IPS-18c (cell line): ENCODE measurements at regions not wholly inside any gene's neighbourhood (a gene's known extent, or its start where the extent isn't known, plus 50 kb on each side); places are given as distances from the start of the nearest gene placed in this dataset.

Source experiments
- H3K4me3 ChIP-seq: 2 replicates; pipeline ENCODE4 v1.7.0; 2013; ENCODE audit warnings: low read depth, mild to moderate bottlenecking, low read length, moderate library complexity; ENCODE audit not compliant: insufficient read depth
- H3K9me3 ChIP-seq: one replicate; pipeline ENCODE4 v1.6.1; 2013; ENCODE audit warnings: mild to moderate bottlenecking, low read length, moderate library complexity; ENCODE audit not compliant: control insufficient read depth, insufficient read depth

DNA sequence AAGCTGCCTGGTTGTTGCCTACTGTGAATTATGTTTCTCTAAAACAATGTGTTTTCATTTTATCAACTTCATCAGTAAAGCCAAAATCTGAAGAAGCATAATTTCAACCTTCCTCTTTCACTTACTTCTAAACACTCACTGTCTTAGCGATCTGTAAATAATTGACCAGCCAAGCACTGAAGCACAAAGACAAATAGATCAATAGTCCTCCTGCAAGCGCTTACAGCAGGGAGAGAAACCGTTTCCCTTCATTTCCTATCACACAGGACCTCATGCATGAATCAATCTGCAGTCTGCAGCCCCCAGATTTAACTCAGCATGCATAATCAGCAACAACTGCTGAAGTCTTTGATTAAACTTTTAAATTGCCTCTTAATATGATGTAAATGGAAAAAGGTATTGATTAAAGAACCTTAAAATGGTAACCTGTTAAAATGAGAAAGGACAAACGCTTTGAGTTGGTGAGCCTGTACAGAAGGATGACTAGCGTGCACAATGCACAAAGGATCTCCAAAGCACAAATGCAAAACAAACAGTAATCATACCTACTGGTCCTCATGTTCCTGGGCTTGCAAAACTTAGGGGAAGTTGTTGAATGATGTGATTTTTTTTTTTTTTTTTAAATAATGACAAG, 370.2 kb upstream of the ZNF385D start:
- Histone ChIP-seq H3K9me3 (no peaks in the 10 kb centered on the region), H3K4me3 (no peak overlapping the region)

DNA sequence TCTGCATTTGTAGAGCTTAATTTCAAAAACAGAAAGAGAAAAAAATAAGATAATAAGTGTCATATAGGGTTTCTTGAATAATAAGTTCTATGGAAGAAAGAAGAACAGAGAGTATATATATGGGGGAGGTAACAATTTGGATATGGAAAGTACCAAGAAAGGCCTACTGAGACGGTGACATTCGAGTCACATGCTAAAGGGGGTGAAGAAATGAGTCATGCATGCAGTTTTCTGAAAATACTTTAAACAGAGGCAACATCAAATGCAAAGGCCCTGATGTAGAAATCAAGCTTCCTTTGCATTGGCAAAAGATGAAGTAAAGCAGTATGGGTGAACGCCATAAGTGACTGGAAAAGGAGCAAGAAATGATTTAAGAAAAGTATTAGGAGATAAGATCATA, 371.6 kb upstream of the ZNF385D start:
- no peak overlapping the region for H3K4me3 ChIP-seq
- H3K9me3 ChIP-seq: no peaks in the 10 kb centered on the region

DNA sequence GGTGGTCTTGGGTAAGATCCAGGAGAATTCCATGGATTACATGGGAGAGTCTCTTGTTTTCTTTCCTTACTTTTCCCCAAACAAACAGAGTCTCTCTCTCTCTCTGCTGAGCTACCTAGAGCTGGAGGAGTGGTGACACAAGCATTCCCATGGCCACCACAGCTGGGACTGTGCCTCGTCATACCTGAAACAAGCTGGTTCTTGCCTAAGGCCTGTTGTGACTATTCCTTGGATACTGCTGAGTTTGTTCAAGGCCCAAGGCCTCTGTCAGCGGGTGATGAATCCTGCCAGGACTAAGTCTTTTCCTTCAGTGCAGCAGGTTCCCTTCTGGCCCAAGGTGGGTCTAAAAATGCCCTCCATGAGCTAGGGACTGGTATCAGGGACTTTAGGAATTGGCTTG, 378.1 kb upstream of the ZNF385D start:
- Histone ChIP-seq H3K4me3 (no peak overlapping the region), H3K9me3 (no peaks in the 10 kb centered on the region)

DNA sequence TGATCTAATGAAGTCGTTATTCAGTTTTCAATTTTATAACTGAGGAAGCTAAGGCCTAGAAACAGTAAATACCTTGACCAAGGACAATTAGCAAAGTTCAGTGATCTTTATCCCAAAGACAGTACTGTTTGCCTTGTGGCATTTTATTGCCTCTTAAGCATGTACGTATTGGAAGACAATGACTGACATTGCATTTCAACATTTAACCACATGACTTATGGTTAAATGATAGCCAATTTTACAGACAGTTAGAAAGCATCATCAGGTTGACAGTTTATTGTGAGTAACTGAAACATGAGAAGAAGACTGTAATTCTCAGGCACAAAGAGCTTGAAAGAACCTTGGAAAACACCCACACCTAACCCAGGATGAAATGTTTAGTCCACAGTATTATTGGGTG, 390.8 kb upstream of the ZNF385D start:
- H3K9me3 ChIP-seq: no peaks in the 10 kb centered on the region
- no peak overlapping the region for H3K4me3 ChIP-seq

DNA sequence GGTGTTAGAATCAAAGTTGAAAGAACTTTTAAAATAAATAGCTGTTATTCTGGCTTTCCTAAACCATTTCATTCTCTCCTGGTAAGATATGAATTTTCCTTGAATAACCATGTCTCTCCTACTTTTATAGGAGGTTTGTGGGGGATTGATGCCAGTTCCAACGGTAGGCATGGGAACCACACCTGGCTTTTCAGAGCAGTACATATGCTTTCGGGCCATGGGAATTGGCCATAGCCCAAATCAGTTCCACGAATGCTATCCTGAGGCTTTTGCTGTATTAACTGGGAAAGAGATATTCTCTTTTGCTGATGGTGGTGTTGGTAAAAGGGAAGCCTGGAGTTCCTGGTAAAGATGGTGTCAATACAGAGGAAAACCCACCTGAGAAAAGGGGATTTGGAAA, 396.2 kb upstream of the ZNF385D start:
- Histone ChIP-seq H3K9me3 (no peaks in the 10 kb centered on the region), H3K4me3 (no peak overlapping the region)

DNA sequence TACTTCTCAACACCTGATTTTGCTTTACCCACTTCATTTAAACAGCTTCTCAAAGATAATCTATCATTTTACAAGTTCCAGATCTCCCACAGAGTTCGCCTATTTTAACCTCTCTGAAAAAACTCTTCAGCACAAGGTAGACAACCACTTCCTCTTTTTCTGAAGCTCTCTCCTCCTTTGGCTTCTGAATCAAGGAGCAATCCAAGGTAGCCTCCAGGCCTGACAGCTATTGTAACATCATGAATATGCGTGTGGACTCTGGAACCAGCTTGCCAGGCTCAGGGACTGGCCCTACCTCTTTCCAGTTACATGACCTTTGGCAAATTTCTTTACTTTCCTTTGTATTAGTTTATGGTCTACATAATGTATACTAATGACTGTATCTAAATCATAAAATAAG, 405.9 kb upstream of the ZNF385D start:
- no peaks in the 10 kb centered on the region for H3K9me3 ChIP-seq
- no peak overlapping the region for H3K4me3 ChIP-seq

DNA sequence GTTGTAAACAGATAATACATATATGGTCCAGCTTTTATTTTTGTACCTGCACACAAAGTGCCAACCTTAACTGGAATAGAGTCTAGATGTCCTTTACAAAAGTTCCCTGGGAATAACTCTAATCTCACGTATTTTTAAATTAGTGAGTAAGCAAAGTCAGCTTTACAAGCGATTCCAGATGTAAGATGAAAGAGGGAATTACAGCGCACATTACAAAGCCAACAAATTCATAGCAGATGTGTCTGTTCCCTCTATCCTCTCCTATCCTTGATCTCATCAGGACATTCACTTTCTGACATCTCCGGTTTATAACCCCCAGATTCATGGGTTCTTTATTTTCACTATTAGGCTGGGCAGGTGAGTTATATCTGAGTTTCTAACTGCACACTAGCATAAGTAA, 406.8 kb upstream of the ZNF385D start:
- H3K4me3 ChIP-seq: no peak overlapping the region
- H3K9me3 ChIP-seq: no peaks in the 10 kb centered on the region

DNA sequence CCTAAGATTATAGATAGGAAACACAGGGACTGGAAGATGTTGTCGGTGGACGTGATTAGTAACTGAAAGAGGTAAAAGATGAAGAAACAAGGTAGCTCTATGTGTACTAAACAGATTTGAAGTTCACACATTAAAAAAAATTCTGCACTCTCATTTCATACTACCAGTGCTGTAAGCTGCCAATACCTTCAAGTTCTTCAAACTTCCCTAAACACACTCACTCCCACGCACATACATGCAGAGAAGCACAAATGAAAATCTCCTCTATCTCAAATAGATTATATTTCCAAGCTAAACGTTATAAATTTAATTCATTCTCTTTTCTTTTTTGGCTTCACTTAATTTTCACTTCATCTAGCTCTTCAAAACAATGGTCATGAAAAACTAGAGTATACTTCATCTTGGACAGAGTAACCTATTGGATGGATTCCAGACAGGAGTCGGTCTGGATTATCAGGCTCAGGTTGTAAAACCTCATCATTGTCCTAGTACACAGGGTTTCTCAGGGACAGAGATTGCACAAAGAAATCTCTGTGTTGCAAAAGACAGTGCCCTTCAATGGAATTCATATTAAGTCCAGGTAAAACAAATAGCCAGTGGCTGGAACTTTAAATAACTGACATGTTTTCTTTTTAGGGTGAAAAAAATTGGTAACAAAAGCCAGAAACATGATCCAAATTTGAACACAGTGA, 408.1 kb upstream of the ZNF385D start:
- no peak overlapping the region for H3K4me3 ChIP-seq

DNA sequence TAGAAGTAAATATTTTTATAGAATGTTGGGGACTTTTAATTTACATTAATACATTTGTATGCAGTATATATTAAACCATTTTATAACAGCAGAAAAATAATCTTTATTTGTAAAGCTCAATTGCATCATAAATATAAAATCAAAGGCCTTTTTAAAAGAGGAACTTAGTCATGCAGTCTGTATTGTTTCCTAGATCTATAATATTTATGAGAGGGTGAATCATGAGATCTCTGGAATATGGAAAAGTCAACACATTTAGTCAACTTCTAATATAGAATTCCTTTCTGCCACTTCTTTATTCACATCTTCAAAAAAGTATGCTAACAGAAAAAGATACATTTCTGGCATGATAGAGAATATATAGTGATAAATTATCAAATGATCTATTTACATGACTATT, 410.3 kb upstream of the ZNF385D start:
- Histone ChIP-seq H3K9me3 (no peaks in the 10 kb centered on the region), H3K4me3 (no peak overlapping the region)

More for the DNA sequence above, 408.1 kb upstream of the ZNF385D start:
- no peaks in the 10 kb centered on the region for H3K9me3 ChIP-seq

DNA sequence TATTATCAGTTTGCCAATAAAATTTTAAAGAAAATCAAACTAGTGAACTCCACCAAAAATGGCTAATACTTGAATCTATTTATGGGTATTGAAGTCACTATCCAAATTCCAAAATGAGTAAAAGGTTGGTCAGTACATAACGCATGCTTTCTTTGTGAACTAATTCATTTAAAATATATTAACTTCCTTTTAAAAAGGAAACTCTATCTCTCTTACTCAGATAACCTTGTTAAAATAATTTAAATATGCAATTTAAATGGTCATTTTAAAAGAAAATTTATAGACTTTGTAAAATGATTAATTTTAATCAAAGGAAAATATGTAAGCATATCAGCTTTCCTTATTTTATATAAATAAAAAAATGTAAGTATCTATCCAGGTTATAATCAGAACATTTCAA, 419.4 kb upstream of the ZNF385D start:
- Histone ChIP-seq H3K4me3 (no peak overlapping the region), H3K9me3 (no peaks in the 10 kb centered on the region)

DNA sequence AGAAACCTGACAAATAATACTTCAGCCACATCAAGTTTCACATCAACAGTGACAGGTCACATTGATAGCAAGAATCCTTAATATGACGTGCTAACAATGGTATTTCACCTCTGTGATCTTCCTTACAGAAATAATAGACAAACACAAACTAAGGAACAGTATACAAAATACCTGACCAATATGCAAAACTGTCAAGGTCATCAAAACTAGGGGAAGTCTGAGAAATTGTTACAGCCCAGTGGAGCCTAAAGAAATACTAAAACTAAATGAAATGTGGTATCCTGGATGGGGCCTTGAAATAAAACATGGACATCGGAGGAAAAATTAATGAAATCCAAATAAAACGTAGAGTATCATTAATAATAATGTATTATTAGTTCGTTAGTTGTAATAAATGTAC, 422.0 kb upstream of the ZNF385D start:
- no peaks in the 10 kb centered on the region for H3K9me3 ChIP-seq
- no peak overlapping the region for H3K4me3 ChIP-seq

DNA sequence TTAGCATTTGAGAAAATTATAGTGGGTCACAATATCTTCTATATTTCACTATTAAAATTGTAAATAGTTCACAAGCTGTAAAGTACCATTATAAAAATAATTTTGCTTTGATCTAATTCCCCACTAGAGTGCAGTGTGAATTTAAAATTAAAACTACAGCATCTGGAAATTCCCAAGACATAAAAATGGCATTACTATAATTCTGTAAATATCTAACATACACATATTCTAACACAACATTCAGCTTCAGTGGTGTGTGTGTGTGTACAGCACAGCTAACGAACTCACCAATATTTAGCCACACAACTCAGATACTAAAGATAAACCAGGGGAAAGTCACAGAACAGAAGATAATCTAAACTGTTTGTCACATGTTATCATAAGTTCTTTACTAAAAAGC, 424.9 kb upstream of the ZNF385D start:
- no peak overlapping the region for H3K4me3 ChIP-seq
- H3K9me3 ChIP-seq: no peaks in the 10 kb centered on the region

DNA sequence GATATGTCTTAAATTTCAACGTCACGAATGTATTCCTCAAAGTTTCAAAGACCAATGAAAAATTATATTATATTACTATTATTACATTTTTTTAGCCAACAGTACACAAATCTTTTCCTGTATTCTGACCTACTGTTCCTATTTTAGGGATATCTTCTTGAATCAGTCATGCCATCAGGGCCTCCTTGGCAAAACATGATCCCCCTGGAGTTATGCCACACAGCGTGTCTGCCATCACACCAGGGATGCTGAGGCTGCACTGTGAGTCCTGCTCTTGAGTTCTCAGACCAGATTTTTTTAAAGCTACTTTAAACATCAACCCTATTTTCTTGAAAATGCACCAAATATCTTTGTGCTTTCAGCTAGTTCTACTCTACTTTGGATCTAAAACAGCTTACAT, 425.9 kb upstream of the ZNF385D start:
- Histone ChIP-seq H3K9me3 (no peaks in the 10 kb centered on the region), H3K4me3 (no peak overlapping the region)

DNA sequence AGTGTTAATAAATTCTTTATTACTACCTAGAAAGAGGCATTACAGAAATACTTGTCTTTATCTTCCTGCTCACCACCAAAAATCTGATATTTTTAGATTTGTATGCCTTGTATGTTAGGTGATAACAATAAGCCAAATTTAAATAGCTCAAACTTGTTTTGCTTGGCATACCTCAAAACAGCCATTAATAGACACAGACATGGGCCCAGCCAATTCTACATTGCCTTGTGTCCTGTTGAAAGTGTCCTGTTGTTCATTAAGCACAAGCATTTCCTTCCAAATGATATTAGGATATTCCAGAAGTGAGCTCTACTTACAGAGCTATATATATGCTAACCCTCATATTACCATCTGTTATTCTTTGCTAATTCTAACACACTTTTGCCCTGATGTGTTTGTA, 438.6 kb upstream of the ZNF385D start:
- Histone ChIP-seq H3K4me3 (no peak overlapping the region), H3K9me3 (no peaks in the 10 kb centered on the region)

DNA sequence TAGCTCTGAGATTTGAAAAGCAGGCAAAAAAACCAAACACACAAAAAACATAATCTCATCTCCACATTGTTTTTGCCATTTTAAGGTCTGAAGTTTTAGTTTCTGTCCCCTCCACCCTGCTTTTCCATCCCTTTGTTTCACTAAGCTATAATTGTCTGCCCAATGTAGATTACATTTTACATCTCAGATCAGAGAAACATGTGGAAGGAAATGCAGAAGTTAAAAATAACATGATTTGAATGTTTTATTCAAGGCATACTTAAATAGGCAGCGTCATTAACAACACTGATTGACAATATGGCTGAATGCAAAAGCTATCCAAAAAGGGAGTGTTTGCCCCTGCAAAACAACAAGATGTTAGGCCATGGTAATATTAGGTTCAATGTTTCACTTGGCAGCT, 448.1 kb upstream of the ZNF385D start:
- Histone ChIP-seq H3K4me3 (no peak overlapping the region), H3K9me3 (no peaks in the 10 kb centered on the region)

DNA sequence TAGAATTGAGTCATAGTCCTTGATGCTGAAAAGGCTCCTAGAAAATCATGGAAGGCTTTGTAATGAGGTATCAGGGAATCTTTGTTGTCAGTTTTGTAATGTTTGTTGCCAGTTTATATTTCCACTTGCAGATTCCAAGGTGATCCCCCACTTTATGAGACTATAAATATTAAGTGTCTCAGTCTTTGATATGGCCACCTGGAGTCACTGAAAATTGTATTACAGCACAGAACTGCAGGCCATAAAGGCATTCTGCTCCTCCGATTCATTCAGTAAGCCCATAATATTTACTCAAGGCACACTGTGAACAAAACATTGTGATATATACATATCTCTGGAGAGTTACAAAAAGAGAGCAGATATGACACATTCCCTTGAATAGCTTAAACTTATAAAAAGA, 457.8 kb upstream of the ZNF385D start:
- Histone ChIP-seq H3K9me3 (no peaks in the 10 kb centered on the region), H3K4me3 (no peak overlapping the region)

DNA sequence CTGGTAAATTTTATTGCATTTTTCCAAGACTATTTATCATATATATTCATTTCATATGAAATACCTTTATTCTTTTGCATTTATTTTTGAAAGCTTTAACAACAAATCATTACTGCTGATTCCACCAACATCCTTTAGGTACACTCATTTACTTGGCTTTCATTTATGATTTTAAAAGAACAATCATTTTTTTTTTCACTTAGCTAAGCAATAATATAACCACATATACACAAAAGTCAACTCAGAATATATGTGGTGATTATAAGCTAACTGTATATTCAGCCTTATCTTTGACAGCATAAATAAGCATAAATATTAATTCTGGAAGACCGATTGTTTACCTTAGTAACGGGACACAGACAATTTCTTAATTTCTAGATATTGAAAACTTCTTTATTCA, 458.6 kb upstream of the ZNF385D start:
- H3K9me3 ChIP-seq: no peaks in the 10 kb centered on the region
- H3K4me3 ChIP-seq: no peak overlapping the region

DNA sequence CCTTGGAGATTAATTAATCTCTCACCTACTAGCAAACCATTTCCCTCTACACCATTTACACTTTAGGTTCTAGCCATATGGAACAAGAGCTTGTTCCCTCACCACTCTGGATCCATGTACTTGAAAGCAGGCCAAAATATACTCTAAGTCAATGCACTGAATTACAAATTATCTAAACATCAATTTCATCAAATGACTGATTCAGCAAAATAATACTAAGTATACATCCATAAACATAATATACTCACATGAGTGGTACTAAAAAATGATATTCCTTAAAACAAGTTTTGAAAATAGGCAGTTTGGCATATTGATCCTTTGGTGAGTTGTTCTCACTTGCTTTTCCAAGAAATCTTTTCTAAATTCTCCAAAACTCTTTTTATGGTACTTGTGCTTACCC, 459.7 kb upstream of the ZNF385D start:
- Histone ChIP-seq H3K4me3 (no peak overlapping the region), H3K9me3 (no peaks in the 10 kb centered on the region)

DNA sequence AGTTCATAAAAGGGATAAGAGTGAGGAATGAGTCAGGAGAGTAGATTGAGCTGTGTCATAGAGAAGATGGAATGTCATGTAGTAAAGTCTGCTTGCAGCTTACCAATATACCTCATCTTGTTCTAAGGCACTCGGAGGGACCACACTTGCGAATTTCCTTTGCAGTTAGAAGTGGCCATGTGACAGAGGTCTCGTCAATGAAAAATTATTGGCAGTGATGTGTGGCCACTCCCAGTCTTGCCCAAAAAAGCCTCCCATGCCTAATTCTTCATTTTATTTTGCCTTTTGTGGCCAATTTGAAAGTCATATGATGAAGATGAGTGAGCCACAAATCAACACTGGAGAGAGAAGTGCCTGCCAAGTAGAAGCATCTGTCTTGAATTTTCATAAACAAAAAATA, 465.6 kb upstream of the ZNF385D start:
- Histone ChIP-seq H3K9me3 (no peaks in the 10 kb centered on the region), H3K4me3 (no peak overlapping the region)
